HPDE6-E6E7 (cell line): ENCODE measurements at regions not wholly inside any gene's neighbourhood (a gene's known extent, or its start where the extent isn't known, plus 50 kb on each side); places are given as distances from the start of the nearest gene placed in this dataset.
"Not testable (repeated sequence)": the region's sequence is repeated elsewhere in the genome, so short reads cannot be mapped to it uniquely, and the experiment has no call there.

ENCODE experiments used
- DNase-seq: peaks from one replicate; pipeline ENCODE4 v3.0.0; 2011; ENCODE audit warnings: missing footprints; ENCODE audit errors: extremely low spot score

- no peak for DNase-seq
Measured at GRCh38 chr2:145416640-145417039, 896.7 kb upstream of the ZEB2 start.

DNA sequence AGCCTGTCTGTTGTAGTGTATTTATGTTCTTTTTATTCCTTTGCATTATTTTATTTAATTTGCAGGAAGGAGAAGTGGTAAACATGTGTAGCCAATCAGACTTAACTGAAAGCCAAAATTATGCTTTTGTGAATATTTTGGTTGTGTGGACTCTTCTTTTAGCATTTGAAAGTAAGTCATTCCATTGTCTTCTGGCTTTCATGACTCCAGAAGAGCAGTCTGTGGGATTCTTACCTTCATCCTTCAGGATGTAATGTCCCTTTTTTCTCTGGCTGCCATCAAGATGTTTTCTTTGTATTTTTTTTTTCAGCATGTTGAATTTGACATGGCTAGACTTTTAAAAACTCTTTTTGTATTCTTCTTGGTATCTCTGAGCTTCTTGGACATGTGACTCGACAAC is 895.2 kb upstream of the ZEB2 start:
- no peak for DNase-seq

DNA sequence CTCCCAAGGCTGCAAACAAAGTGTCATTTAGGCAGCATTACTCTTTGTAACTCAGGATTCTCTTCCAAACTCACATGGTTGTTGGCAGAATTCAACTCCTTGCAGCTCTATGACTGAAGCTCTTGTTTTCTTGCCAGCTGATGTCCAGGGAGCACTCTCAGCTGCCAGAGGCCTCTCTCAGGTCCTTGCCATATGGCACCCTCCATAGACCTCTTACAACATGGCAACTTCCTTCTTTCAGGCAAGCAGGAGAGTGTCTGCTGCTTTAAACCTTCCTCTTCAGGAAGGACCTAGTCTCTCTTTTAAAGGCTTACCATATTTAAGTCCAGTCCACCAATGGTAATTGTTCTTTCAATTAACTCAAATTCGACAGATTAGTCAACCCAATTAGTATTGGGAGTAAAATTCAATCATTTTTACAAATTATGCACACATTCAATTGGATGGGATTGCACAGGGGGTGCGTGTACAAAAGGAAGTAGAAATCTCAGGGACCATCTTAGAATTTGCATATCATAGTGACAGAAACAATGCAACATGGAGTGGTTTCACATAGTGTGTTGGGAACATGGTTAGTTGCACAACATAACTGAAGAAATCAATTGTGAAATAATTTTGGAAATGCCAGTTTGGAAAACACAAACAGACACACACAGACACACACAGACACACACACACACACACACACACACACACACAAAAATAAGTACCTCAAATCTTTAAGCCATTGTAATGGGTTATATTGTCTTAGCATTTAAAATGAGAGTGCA is 893.5 kb upstream of the ZEB2 start:
- no peak for DNase-seq

DNA sequence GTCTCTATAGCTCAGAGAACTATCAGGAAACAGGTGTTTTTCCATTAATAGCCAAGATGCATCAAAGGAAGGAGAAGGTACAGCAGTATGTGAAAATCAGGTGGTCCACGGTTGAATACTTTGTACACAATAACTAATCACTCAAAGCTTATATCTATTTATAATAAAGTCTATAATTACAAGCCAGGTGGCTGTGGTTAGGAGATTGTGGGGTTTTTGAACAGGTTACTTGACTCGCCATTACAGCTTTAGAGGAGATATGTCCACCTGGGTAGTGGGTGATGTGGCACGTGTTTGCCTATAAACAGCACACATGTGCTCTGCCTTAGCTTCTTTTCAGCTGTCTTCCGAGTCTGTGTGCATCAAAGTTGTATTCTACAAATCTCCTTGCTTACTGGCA is 892.2 kb upstream of the ZEB2 start:
- no peak for DNase-seq

DNA sequence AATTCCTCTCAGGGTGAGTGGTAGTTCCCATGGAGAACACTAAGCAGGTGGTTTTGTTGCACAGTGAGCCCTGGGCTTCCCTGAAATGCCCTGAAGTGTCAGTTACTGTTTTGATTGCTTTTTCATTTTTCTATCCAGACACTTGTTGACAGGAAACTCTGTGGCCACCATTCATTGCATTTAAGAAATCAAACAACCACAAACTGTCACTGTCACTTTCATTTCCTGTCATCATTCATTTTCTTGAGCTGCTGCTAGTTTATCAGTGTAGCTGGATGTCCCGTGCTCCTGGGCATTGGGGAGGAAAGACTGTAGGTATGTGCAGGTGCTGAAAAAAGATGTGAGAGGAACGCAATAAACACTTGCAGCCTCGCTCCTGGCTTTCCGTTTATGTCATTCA is 891.6 kb upstream of the ZEB2 start:
- DNase-seq, result no peak

DNA sequence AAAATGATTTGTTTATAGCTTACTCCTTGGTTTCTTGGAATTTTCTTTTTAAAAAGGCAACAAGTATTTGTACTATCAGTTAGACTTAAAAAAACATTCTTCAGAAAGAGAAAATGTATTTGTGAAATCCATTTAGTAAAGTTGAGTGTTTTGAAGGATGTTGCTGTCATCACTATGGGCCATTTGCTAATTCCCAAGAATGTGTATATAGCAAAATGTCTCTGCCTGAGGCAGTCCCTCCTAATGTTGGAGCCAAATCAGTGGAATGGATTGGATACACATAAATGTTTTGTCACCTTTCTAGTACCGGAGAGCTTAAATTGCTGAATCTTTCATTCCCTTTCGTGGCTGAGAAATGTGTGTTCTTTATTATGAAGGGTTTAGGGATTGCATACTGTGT is 890.2 kb upstream of the ZEB2 start:
- no peak for DNase-seq

DNA sequence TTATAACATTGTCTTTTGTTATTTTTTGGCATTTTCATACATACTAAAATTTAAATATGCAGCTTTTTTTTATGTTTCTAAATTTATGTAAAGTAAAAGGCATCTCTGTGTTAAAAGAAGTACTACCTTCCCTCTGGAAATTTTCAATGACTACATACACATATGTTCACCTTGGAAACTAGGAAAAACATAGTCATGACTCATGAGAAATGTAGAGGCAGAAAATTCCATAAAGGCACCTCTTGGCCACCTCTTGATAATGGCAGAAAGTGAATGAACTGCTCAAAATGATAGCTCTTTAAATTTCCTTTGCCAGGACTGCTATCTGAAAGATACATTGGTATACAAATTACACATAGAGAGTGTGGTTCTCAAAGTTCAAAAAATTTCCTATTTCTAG is 889.1 kb upstream of the ZEB2 start:
- no peak for DNase-seq

- no peak for DNase-seq
Measured at GRCh38 chr2:145404690-145405089, 884.8 kb upstream of the ZEB2 start.

DNA sequence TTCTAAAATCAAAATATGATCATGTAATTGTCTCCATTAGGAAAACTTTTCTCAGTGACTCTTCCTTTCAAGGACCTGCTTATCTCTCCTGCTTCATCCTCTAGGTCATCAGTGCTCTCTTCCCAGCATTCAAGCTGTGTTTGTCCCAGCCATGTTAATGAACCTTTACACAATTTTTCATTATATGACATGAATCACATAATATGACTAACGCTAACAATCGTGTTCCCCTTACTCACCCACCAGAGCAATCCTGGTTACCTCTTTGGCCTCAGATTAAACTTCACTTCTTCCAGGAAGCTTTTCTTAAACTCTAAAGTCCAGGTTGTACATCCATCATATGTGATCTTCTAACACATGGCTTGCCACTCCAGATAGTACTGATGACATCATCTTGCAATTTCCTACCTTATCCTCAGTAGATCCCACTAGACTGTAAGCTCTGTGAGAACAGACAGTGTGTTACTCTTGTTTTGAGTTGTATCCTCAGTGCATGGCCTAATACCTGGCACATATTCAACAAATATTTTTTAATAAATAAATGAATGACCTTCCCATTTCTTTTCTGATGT is 882.9 kb upstream of the ZEB2 start:
- DNase-seq, result no peak

- DNase-seq, result no peak
Measured at GRCh38 chr2:145399131-145399530, 879.2 kb upstream of the ZEB2 start.

GRCh38 chr2:145394181-145394580 is 874.3 kb upstream of the ZEB2 start:
- DNase-seq, result no peak

DNA sequence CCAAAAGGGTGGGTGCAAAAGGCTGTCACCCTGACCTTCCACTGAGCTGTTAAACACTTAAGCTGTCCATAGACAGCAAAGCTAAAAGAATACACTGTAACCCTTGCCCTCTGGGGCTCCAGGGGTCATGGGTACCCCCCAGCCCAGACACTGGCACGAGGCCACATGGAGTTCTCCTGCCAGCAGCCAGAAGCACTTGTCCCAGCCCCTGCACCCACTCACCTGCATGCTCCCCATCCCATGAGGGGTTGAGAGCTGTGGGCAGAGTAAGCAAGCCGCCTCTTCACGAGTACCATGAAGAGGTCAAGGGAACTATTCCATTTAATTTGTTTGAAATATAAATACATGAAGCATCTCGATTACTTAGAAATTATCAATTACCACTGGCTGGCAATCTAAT is 867.1 kb upstream of the ZEB2 start:
- DNase-seq, result no peak

DNA sequence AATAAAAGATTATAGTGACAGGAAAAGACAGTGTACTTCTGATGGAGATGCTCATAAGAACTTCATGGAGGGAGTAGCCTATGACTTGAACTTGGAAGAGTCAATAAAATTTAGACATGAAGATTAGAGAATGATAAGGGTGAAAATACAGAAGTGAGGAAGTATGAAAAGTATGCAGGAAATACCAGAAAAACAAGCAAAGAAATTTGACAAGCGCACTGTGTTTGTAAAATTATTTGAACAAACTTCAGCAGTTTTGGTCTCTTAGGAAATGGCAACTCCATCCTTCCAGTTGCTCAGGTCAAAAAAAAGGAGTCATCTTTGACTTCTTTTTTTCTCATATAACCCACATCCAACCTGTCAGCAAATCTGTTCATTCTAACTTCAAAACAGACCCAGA is 864.0 kb upstream of the ZEB2 start:
- DNase-seq, result no peak

- peak; percentile 29 for DNase-seq
Measured at GRCh38 chr2:145380436-145381017, 860.6 kb upstream of the ZEB2 start.

DNA sequence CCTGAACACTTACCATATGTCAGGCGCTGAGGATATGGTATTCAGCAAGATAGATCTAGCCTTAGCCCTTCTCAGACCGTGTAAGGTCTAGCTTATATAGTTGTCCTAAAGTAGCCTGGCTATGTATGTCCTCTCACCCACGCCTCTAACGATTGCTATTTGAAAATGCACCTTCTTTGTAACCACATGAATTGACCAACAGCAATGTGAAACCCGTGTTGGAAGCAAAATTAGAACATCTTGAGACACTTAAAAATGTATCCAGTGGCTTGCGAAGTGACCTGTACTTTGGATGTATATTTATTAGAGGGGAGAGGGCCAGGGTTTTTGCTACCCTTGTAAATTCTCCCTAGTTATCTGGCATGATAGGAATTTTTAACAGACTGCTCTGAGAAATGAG is 860.0 kb upstream of the ZEB2 start:
- DNase-seq, result no peak

GRCh38 chr2:145374165-145374564 is 854.2 kb upstream of the ZEB2 start:
- no peak for DNase-seq

GRCh38 chr2:145367334-145367733 is 847.4 kb upstream of the ZEB2 start:
- DNase-seq, result not testable (repeated sequence)

DNA sequence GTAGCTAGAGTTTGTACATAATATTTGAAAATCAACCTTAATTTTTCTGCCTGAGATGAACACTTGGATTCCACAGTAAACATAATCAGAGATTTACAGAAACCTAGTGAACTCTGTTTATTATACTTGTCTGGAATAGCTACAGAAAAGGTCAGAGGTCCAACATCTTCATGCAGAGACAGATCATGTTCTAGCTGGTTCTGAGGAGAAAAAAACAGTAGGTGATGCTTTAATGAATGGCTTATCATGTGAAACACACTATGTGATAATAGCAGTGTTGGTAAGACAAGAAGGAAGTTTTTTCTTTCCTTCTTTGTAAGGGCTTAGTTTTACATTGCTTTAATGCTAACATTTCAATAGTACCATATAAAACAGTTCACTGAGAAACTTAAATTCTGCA is 846.4 kb upstream of the ZEB2 start:
- no peak for DNase-seq

DNA sequence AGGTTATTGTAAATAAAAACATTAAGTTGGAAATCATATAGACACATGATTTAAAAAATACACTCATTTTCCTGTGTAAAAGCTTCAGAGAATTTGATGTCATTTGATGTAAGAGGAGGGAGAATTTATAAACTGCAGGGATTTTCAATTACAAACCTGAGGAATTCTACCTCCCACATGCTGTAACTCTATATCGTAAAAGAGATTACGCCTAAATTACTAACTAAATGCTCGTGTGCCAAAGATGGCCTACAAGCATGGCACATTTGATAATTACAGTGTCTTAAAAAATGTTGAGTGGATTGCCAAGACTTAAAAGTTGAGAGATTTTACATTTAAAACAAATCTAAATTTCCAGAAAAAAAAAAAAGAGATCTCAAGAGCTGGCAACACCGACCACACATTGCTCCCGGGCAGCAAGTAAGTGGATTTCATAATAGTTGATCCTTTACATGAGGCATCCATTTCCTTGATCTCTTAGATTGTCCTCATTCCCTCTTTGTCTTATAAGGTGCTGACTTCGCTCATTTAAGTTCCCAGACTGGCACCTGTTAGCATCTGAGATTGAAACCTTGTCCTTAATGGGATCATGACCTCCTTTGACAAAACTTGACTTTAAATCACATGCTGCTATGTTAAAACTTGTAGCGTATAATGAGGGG is 840.3 kb upstream of the ZEB2 start:
- no peak for DNase-seq

GRCh38 chr2:145359561-145359960 is 839.6 kb upstream of the ZEB2 start:
- DNase-seq, result no peak

DNA sequence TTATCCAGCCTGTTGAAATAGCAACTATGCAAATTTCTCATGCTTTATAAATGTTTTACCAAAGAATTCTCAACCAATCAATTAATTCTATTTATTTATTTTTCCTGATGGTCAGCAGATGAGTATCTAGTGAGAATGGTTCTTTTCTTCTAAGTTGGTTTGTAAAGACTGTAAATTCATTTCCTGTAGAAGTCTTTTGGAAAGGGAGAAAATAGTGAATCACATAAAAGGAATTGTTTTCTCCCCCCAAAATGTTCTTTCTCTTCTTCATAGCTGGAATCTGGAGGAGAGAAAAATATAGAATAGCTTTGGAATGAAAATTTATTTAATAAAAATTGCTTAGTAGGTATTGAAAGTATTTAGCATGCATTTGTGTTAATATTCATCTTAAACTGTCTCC is 836.1 kb upstream of the ZEB2 start:
- no peak for DNase-seq

- DNase-seq, result no peak
Measured at GRCh38 chr2:145352484-145352883, 832.6 kb upstream of the ZEB2 start.

- DNase-seq, result no peak
Measured at GRCh38 chr2:145351864-145352425, 832.0 kb upstream of the ZEB2 start.
